ENCODE measurements at regions not wholly inside any gene's neighbourhood (a gene's known extent, or its start where the extent isn't known, plus 50 kb on each side); places are given as distances from the start of the nearest gene placed in this dataset.

DNA sequence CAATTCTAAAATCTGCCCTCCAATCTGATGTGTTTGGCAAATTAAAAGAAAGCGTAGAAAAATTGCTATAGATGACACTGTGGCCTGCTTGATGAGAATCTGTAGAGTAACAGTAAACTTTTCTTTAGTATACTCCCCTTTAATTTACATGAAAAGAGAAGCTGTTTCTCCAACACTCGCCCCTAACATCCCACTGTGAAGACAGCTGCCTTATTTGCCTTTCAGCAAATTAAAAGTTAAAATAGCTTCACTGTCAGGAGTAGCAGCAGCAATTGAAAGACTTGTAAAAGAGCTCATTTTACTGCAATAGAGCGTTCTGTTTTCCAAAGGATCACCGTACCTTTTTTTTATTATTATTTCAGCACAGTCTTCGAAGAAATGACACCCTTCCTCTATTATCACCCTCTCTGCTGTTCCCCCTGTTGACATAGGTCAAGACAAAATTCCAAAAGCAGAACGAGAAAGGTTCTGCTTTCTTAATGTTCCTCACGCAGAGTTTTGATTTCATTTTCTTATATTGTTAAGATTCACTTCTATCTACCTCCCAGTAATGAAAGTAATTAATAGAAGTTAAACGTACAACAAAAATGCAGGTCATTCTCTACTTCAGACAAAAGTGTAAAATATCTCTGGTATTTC is 153.5 kb upstream of the USP15 start:
- dilution Hi-C loops (cut with MboI; ENCODE audit: extremely low pct_ligation_motif_present, low sequenced_read_pairs) = no loop called here
- no peak overlapping the region for H2AFZ ChIP-seq (ENCODE audit: control insufficient read depth, low read length)
- FAIRE-seq = no peak

DNA sequence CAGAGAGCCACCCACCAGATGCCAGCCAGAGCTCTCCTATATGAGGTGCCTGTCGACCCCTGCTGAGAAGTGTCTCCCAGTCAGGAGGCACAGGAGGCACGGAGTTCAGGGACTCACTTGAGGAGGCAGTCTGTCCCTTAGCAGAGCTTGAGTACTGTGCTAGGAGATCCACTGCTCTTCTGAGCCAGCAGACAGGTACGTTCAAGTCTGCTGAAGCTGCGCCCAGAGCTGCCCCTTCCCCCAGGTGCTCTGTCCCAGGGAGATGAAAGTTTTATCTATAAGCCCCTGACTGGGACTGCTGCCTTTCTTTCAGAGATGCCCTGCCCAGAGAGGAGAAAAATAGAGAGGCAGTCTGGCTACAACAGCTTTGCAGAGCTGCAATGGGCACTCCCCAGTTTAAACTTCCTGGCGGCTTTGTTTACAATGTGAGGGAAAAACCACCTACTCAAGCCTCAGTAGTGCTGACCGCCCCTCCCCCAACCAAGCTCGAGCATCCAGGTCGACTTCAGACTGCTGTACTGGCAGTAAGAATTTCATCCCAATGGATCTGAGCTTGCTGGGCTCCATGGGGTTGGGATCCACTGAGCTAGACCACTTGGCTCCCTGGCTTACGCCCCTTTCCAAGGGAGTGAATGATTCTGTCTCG is 146.7 kb upstream of the USP15 start:
- Histone ChIP-seq H3K4me1 (ENCODE audit: control insufficient read depth, extremely low read depth, insufficient read depth, low read length) (no peaks in the 10 kb centered on the region), H3K9ac (ENCODE audit: control insufficient read depth, extremely low read depth, insufficient read depth, low read length) (no peak overlapping the region), H2AFZ (ENCODE audit: control insufficient read depth, low read length) (no peak overlapping the region), H3K4me3 (ENCODE audit: control insufficient read depth in 2 of 3, extremely low read depth in 1 of 3, insufficient read depth in 2 of 3, low read depth in 1 of 3, low read length in 3 of 3) (no peak overlapping the region), H3K9me1 (ENCODE audit: control insufficient read depth, extremely low read depth, insufficient read depth, low read length) (no peaks in the 10 kb centered on the region), H3K27me3 (ENCODE audit: control insufficient read depth, extremely low read depth, insufficient read depth, low read length) (no peaks in the 10 kb centered on the region), H3K4me2 (ENCODE audit: control insufficient read depth, extremely low read depth, insufficient read depth, low read depth, low read length) (no peak overlapping the region), H3K9me3 (ENCODE audit: control insufficient read depth, low read depth, low read length) (no peaks in the 10 kb centered on the region), H3K27ac (ENCODE audit: control insufficient read depth, insufficient read depth, low read length) (no peak overlapping the region), H3K79me2 (ENCODE audit: control insufficient read depth, insufficient read depth, low read length) (no peaks in the 10 kb centered on the region), H3K36me3 (ENCODE audit: control insufficient read depth in 2 of 2, extremely low read depth in 1 of 2, insufficient read depth in 2 of 2, low read length in 2 of 2) (no peaks in the 10 kb centered on the region), H4K20me1 (ENCODE audit: control insufficient read depth, extremely low read depth, insufficient read depth, low read length) (no peaks in the 10 kb centered on the region)
- dilution Hi-C loops (cut with MboI; ENCODE audit: extremely low pct_ligation_motif_present, low sequenced_read_pairs) = no loop called here
- FAIRE-seq (no peak), DNase-seq (ENCODE audit: low read depth, low spot score) (no peak)
- TF ChIP-seq EZH2 (IDR thresholded peaks at IDR 0.05; ENCODE audit: low read length) = no peak
- TF ChIP-seq, protein P1, sequence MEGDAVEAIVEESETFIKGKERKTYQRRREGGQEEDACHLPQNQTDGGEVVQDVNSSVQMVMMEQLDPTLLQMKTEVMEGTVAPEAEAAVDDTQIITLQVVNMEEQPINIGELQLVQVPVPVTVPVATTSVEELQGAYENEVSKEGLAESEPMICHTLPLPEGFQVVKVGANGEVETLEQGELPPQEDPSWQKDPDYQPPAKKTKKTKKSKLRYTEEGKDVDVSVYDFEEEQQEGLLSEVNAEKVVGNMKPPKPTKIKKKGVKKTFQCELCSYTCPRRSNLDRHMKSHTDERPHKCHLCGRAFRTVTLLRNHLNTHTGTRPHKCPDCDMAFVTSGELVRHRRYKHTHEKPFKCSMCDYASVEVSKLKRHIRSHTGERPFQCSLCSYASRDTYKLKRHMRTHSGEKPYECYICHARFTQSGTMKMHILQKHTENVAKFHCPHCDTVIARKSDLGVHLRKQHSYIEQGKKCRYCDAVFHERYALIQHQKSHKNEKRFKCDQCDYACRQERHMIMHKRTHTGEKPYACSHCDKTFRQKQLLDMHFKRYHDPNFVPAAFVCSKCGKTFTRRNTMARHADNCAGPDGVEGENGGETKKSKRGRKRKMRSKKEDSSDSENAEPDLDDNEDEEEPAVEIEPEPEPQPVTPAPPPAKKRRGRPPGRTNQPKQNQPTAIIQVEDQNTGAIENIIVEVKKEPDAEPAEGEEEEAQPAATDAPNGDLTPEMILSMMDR (optimal IDR thresholded peaks at IDR 0.05 in 1 of 3, IDR thresholded peaks at IDR 0.05 in 1 of 3, conservative IDR thresholded peaks at IDR 0.05 in 1 of 3; ENCODE audit: extremely low read depth in 1 of 3, insufficient read depth in 2 of 3, low read length in 3 of 3) = no peak

More for the DNA sequence above, 153.5 kb upstream of the USP15 start:
- H3K4me1 ChIP-seq (ENCODE audit: control insufficient read depth, extremely low read depth, insufficient read depth, low read length) = no peaks in the 10 kb centered on the region
- H3K79me2 ChIP-seq (ENCODE audit: control insufficient read depth, insufficient read depth, low read length) = no peaks in the 10 kb centered on the region
- DNase-seq (ENCODE audit: low read depth, low spot score) = no peak
- no peaks in the 10 kb centered on the region for H3K36me3 ChIP-seq (ENCODE audit: control insufficient read depth in 2 of 2, extremely low read depth in 1 of 2, insufficient read depth in 2 of 2, low read length in 2 of 2)
- H3K9me1 ChIP-seq (ENCODE audit: control insufficient read depth, extremely low read depth, insufficient read depth, low read length) = no peaks in the 10 kb centered on the region
- H4K20me1 ChIP-seq (ENCODE audit: control insufficient read depth, extremely low read depth, insufficient read depth, low read length) = no peaks in the 10 kb centered on the region
- no peak overlapping the region for H3K4me3 ChIP-seq (ENCODE audit: control insufficient read depth in 2 of 3, extremely low read depth in 1 of 3, insufficient read depth in 2 of 3, low read depth in 1 of 3, low read length in 3 of 3)
- TF ChIP-seq EZH2 (IDR thresholded peaks at IDR 0.05; ENCODE audit: low read length) = no peak
- TF ChIP-seq, protein P1 (optimal IDR thresholded peaks at IDR 0.05 in 1 of 3, IDR thresholded peaks at IDR 0.05 in 1 of 3, conservative IDR thresholded peaks at IDR 0.05 in 1 of 3; ENCODE audit: extremely low read depth in 1 of 3, insufficient read depth in 2 of 3, low read length in 3 of 3) = no peak
- no peak overlapping the region for H3K27ac ChIP-seq (ENCODE audit: control insufficient read depth, insufficient read depth, low read length)
- H3K4me2 ChIP-seq (ENCODE audit: control insufficient read depth, extremely low read depth, insufficient read depth, low read depth, low read length) = no peak overlapping the region
- H3K9me3 ChIP-seq (ENCODE audit: control insufficient read depth, low read depth, low read length) = no peaks in the 10 kb centered on the region
- no peaks in the 10 kb centered on the region for H3K27me3 ChIP-seq (ENCODE audit: control insufficient read depth, extremely low read depth, insufficient read depth, low read length)
- no peak overlapping the region for H3K9ac ChIP-seq (ENCODE audit: control insufficient read depth, extremely low read depth, insufficient read depth, low read length)
